ENCODE measurements at regions not wholly inside any gene's neighbourhood (a gene's known extent, or its start where the extent isn't known, plus 50 kb on each side); places are given as distances from the start of the nearest gene placed in this dataset.

DNA sequence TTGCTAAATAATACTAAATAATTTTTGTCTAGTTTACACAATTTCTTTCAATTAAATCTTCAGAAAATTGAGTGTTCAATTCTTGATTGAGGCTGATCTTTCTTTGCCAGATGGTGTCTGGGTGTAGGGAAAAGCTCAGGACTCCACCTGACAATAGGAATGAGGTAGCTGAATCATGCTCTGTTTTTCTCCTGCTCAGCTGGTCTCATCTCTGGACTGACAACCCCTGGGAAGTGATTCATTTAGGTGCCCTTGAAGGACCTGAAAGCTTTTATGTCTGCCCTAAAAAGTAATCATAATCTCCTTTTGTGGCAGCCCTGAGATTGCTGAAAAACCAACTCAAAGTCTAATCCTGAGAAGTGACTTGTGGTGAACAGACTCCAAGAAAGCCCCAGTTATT, 255.4 kb downstream of the ETNK1 start:
- Histone ChIP-seq H3K27me3 (ENCODE audit: insufficient read depth, low read depth, low read length) (no peaks in the 10 kb centered on the region), H3K27ac (ENCODE audit: low read length) (no peak overlapping the region), H3K79me2 (replicated peaks; ENCODE audit: insufficient read depth, low read length) (no peaks in the 10 kb centered on the region), H3K4me3 (ENCODE audit: low read length) (no peak overlapping the region), H2AFZ (ENCODE audit: low read depth, low read length) (no peak overlapping the region), H4K20me1 (ENCODE audit: insufficient read depth) (no peaks in the 10 kb centered on the region), H3K9ac (ENCODE audit: low read length) (no peak overlapping the region), H3K9me2 (ENCODE audit: insufficient read depth, low read length) (no peaks in the 10 kb centered on the region), H3K9me3 (ENCODE audit: low read length) (no peaks in the 10 kb centered on the region), H3K36me3 (ENCODE audit: insufficient read depth, low read length) (no peaks in the 10 kb centered on the region), H3F3A (ENCODE audit: insufficient read depth, low read length, poor library complexity, severe bottlenecking) (no peaks in the 10 kb centered on the region), H3K4me2 (ENCODE audit: low read length) (no peak overlapping the region)
- no peak for TF ChIP-seq RAD21 (conservative IDR thresholded peaks at IDR 0.05)
- TF ChIP-seq EP300 (conservative IDR thresholded peaks at IDR 0.05; ENCODE audit: poor library complexity, severe bottlenecking), result no peak
- no peak for TF ChIP-seq SMC3 (conservative IDR thresholded peaks at IDR 0.05; ENCODE audit: poor library complexity)
- TF ChIP-seq MXI1 (conservative IDR thresholded peaks at IDR 0.05; ENCODE audit: poor library complexity, severe bottlenecking), result no peak
- TF ChIP-seq EZH2 (IDR thresholded peaks at IDR 0.05; ENCODE audit: borderline replicate concordance, insufficient read depth, low read length, poor library complexity, severe bottlenecking), result no peak
- TF ChIP-seq, protein P1, sequence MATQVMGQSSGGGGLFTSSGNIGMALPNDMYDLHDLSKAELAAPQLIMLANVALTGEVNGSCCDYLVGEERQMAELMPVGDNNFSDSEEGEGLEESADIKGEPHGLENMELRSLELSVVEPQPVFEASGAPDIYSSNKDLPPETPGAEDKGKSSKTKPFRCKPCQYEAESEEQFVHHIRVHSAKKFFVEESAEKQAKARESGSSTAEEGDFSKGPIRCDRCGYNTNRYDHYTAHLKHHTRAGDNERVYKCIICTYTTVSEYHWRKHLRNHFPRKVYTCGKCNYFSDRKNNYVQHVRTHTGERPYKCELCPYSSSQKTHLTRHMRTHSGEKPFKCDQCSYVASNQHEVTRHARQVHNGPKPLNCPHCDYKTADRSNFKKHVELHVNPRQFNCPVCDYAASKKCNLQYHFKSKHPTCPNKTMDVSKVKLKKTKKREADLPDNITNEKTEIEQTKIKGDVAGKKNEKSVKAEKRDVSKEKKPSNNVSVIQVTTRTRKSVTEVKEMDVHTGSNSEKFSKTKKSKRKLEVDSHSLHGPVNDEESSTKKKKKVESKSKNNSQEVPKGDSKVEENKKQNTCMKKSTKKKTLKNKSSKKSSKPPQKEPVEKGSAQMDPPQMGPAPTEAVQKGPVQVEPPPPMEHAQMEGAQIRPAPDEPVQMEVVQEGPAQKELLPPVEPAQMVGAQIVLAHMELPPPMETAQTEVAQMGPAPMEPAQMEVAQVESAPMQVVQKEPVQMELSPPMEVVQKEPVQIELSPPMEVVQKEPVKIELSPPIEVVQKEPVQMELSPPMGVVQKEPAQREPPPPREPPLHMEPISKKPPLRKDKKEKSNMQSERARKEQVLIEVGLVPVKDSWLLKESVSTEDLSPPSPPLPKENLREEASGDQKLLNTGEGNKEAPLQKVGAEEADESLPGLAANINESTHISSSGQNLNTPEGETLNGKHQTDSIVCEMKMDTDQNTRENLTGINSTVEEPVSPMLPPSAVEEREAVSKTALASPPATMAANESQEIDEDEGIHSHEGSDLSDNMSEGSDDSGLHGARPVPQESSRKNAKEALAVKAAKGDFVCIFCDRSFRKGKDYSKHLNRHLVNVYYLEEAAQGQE (IDR thresholded peaks at IDR 0.05; ENCODE audit: borderline replicate concordance), result no peak
- TF ChIP-seq, protein P2, sequence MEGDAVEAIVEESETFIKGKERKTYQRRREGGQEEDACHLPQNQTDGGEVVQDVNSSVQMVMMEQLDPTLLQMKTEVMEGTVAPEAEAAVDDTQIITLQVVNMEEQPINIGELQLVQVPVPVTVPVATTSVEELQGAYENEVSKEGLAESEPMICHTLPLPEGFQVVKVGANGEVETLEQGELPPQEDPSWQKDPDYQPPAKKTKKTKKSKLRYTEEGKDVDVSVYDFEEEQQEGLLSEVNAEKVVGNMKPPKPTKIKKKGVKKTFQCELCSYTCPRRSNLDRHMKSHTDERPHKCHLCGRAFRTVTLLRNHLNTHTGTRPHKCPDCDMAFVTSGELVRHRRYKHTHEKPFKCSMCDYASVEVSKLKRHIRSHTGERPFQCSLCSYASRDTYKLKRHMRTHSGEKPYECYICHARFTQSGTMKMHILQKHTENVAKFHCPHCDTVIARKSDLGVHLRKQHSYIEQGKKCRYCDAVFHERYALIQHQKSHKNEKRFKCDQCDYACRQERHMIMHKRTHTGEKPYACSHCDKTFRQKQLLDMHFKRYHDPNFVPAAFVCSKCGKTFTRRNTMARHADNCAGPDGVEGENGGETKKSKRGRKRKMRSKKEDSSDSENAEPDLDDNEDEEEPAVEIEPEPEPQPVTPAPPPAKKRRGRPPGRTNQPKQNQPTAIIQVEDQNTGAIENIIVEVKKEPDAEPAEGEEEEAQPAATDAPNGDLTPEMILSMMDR (IDR thresholded peaks at IDR 0.05; ENCODE audit: poor library complexity, severe bottlenecking), result no peak
- TF ChIP-seq TAF1 (IDR thresholded peaks at IDR 0.05; ENCODE audit: low read depth), result no peak
- no peak for TF ChIP-seq POLR2AphosphoS5 (IDR thresholded peaks at IDR 0.05)

DNA sequence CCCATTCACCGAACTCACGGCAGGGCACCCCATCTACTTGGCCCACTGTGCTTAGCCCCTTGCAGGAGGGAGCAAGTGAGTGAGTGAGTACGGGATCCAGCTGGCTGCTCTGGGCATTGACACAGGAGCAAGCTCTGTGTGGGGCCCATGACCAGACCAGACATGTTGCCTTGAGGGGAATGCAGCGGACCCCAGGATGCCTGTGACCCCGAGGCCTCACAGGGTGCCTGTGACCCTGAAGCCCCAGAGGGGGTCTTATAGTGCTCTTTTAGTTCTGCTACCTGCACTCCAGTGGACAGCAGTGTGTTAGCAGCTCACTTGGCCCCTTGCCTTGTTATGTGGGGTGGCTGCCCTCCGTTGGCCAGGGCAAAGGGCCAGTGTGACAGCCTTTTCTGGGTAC, 255.8 kb downstream of the ETNK1 start:
- TF ChIP-seq EZH2 (IDR thresholded peaks at IDR 0.05; ENCODE audit: borderline replicate concordance, insufficient read depth, low read length, poor library complexity, severe bottlenecking), result no peak
- no peak for TF ChIP-seq TAF1 (IDR thresholded peaks at IDR 0.05; ENCODE audit: low read depth)
- TF ChIP-seq POLR2AphosphoS5 (IDR thresholded peaks at IDR 0.05), result no peak
- TF ChIP-seq SMC3 (conservative IDR thresholded peaks at IDR 0.05; ENCODE audit: poor library complexity), result no peak
- TF ChIP-seq, protein P2 (IDR thresholded peaks at IDR 0.05; ENCODE audit: poor library complexity, severe bottlenecking), result no peak
- no peak for TF ChIP-seq MXI1 (conservative IDR thresholded peaks at IDR 0.05; ENCODE audit: poor library complexity, severe bottlenecking)
- TF ChIP-seq RAD21 (conservative IDR thresholded peaks at IDR 0.05), result no peak
- TF ChIP-seq, protein P1 (IDR thresholded peaks at IDR 0.05; ENCODE audit: borderline replicate concordance), result no peak
- TF ChIP-seq EP300 (conservative IDR thresholded peaks at IDR 0.05; ENCODE audit: poor library complexity, severe bottlenecking), result no peak

More for the DNA sequence above, 255.8 kb downstream of the ETNK1 start:
- Histone ChIP-seq H3K9me2 (ENCODE audit: insufficient read depth, low read length) (no peaks in the 10 kb centered on the region), H3K4me2 (ENCODE audit: low read length) (no peak overlapping the region), H3F3A (ENCODE audit: insufficient read depth, low read length, poor library complexity, severe bottlenecking) (no peaks in the 10 kb centered on the region), H3K9me3 (ENCODE audit: low read length) (no peaks in the 10 kb centered on the region), H2AFZ (ENCODE audit: low read depth, low read length) (no peak overlapping the region), H3K27me3 (ENCODE audit: insufficient read depth, low read depth, low read length) (no peaks in the 10 kb centered on the region), H3K36me3 (ENCODE audit: insufficient read depth, low read length) (no peaks in the 10 kb centered on the region), H3K9ac (ENCODE audit: low read length) (no peak overlapping the region), H3K27ac (ENCODE audit: low read length) (no peak overlapping the region), H4K20me1 (ENCODE audit: insufficient read depth) (no peaks in the 10 kb centered on the region), H3K79me2 (replicated peaks; ENCODE audit: insufficient read depth, low read length) (no peaks in the 10 kb centered on the region), H3K4me3 (ENCODE audit: low read length) (no peak overlapping the region)

Measured in neural cell (in vitro differentiated cells).